Erythroblast (primary cell): ENCODE measurements at regions not wholly inside any gene's neighbourhood (a gene's known extent, or its start where the extent isn't known, plus 50 kb on each side); places are given as distances from the start of the nearest gene placed in this dataset.

Source experiments
- DNase-seq, 2 experiments: peaks; one replicate each; lab custom pipeline; 2025; lab: John Stamatoyannopoulos, UW
- GATA1 ChIP-seq: IDR thresholded peaks from 2 replicates; pipeline ENCODE4 v1.6.1; 2011; ENCODE audit warnings: low read depth, mild to moderate bottlenecking, control low read depth, low read length, moderate library complexity
- POLR2A ChIP-seq: IDR thresholded peaks from 2 replicates; pipeline ENCODE4 v1.6.1; 2011; ENCODE audit warnings: mild to moderate bottlenecking, low read length

DNA sequence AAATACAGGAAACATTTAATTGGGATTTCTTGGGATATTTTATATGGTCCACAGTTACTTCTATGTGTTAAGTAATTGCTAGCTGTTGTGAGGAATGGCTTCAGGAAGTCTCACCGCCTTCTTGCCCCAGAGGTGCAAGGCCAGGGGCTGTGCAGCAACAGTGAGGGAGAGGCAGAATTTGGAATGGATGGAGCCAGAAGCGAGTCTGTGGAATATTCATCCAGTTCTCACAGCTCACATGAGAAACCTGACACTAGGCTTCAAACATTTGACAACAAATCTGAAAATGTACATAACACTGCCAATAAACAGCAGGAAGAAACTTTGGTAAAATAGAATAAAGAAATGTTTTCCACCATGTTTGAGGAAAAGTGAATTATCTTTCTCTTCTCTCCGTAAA is 66.5 kb downstream of the GPR6 start:
- TF ChIP-seq GATA1 = no peak
- no peak for TF ChIP-seq POLR2A
- DNase-seq = no peak

DNA sequence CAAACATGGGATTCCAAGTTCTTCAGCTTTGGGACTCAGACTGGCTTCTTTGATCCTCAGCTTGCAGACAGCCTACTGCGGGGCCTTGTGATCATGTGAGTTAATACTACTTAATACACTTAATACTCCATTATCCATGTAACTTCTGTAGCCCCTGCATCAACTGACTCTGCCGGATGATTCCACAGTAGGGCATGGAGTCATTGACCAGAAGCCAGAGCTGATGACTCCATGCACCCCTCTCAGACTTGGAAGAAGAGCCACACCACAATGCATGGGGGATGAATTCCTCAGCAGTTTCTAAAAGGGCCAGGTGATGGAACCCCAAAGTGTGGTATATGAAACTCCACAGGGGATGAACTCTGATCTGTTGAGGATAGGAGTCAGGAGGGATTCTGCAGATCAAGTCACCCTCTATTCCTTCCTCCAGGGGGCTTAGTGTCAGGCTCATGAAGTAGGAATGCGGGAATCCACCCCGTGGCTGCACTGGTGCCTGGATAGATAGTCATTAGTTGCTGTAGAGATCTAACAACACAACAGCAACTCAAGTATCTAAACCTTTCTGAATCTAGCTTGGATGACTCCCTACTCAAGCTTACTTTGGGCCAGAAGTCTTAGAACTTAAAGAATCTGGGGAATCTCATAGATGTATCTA is 70.2 kb downstream of the GPR6 start:
- no peak for DNase-seq

DNA sequence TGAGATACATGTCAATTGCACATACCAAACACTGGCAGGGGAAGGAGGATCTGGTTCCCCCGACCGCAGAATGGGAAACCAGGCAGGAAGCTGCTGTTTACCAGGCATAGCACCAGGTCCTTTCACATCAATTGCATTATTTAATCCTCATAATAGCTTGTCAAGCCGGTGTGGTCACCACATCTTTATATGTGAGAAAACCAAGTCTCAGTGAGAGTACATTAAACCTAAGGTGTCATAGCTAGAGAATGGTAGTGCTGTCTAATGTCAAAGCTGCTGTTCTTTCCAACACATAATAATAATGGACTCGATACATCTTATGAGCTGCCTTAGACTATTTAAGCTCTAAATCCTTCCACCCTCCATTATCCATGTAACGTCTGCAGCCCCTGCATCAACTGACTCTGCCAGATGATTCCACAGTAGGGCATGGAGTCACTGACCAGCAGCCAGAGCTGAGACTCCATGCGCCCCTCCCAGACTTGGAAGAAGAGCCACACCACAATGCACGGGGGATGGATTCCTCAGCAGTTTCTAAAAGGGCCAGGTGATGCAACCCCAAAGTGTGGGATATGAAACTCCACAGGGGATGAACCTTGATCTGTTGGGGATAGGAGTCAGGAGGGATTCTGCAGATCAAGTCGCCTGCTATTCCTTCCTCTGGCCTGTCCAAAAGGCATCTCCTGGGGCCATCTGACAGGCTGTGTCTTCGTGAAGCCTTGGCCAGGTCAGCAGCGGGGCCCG is 71.8 kb downstream of the GPR6 start:
- no peak for TF ChIP-seq POLR2A
- no peak for TF ChIP-seq GATA1
- DNase-seq = no peak

More for the DNA sequence above, 70.2 kb downstream of the GPR6 start:
- no peak for TF ChIP-seq GATA1
- TF ChIP-seq POLR2A = no peak
